ENCODE measurements at regions not wholly inside any gene's neighbourhood (a gene's known extent, or its start where the extent isn't known, plus 50 kb on each side); places are given as distances from the start of the nearest gene placed in this dataset.

DNA sequence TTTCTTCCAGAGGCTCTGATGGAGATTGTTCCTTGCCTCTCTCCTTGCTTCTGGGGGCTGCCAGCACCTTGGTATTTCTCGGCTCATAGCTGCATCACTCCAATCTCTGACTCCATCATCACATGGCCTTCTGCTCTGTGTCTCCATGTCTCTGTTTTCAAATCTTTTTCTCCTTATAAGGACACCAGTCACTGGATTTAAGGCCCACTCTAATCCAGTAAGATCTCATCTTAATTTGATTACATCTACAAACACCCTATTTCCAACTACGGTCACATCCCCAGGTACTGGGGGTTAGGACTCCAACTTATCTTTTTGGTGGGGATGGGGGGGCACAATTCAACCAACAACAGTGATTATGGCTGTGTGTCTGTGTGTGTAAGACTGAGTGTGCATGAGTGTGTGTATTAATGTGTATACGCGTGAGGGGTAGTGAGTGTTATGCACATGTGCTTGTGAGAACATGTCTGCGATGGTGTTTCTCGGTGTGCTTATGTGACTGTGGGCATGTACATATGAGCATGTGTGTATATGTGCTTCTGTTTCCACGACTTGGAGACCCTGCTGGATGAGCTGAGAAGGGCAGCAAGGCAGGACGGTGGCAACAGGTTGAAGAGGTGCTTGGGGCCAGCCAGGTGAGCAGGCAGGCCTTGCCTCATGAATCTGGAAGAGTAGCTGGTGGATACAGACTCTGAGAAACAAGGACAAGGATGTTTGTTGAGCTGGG is 130.5 kb downstream of the MRPL14 start:
- Histone ChIP-seq H3K4me3 (ENCODE audit: low read length) (no peak overlapping the region), H3K9me3 (ENCODE audit: control insufficient read depth, low read length) (no peaks in the 10 kb centered on the region), H3K27me3 (ENCODE audit: control insufficient read depth, insufficient read depth, low read length) (peaks cover 4% of the 10 kb centered on the region), H3K4me1 (ENCODE audit: control insufficient read depth, insufficient read depth, low read length) (peaks cover 25% of the 10 kb centered on the region), H3K36me3 (ENCODE audit: control insufficient read depth, insufficient read depth, low read length) (no peaks in the 10 kb centered on the region), H3K9ac (ENCODE audit: low read length) (no peak overlapping the region)

DNA sequence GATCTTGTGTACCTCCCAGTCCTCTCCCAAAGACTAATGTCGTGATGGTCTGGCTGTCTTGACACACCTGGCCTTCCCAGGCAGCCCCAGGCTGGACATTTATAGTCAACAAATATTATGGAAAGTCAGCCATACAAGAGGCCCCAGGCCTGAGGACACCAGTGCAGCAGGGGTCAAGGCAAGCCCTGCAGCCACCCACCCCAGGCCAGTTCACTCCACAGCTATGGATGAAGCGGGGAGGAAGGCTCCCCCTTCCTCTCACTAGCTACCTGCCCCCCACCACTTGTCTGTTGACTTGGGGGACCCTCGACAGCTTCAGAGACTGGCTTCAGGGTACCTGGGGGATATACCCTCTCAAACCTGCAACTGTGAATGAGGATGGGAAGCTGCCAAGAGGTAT is 132.1 kb downstream of the MRPL14 start:
- Histone ChIP-seq H3K4me1 (ENCODE audit: control insufficient read depth, insufficient read depth, low read length) (peaks cover 29% of the 10 kb centered on the region), H3K9ac (ENCODE audit: low read length) (no peak overlapping the region), H3K4me3 (ENCODE audit: low read length) (no peak overlapping the region), H3K27me3 (ENCODE audit: control insufficient read depth, insufficient read depth, low read length) (no peaks in the 10 kb centered on the region), H3K9me3 (ENCODE audit: control insufficient read depth, low read length) (no peaks in the 10 kb centered on the region), H3K36me3 (ENCODE audit: control insufficient read depth, insufficient read depth, low read length) (no peaks in the 10 kb centered on the region)

DNA sequence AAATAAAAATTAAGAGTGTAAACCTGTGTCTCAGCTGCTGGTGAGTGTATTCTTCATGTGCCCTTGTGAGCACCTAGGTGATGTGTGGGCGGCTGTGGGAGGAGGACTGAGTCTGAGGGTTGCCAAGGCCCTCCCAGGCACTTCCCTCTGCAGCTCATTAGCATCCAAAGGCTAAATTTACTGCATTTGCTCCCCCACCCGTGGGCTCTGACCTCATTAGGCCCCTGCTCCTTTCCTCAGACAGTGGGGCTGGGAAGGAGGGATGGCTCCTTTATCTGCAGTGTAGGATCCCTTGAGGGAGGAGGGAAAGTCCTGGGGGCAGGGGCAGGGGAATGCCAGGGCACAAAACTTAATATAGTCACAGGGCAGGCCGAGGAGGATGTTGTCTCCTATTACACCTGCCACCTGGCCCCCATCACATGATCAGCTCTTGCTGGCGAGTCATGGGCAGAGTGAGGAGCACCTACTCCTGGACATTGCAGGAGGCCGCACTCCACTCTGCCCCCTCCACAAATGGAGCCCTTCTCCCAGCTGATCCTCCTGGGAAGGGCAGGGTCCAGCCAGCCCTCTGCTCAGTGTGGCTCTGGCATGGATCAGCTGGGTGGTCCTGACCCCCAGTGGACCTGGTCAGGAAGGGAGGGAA is 133.2 kb downstream of the MRPL14 start:
- H3K9ac ChIP-seq (ENCODE audit: low read length), result no peak overlapping the region
- no peaks in the 10 kb centered on the region for H3K27me3 ChIP-seq (ENCODE audit: control insufficient read depth, insufficient read depth, low read length)
- H3K4me3 ChIP-seq (ENCODE audit: low read length), result no peak overlapping the region
- no peaks in the 10 kb centered on the region for H3K36me3 ChIP-seq (ENCODE audit: control insufficient read depth, insufficient read depth, low read length)
- H3K4me1 ChIP-seq (ENCODE audit: control insufficient read depth, insufficient read depth, low read length), result peaks cover 32% of the 10 kb centered on the region
- no peaks in the 10 kb centered on the region for H3K9me3 ChIP-seq (ENCODE audit: control insufficient read depth, low read length)

DNA sequence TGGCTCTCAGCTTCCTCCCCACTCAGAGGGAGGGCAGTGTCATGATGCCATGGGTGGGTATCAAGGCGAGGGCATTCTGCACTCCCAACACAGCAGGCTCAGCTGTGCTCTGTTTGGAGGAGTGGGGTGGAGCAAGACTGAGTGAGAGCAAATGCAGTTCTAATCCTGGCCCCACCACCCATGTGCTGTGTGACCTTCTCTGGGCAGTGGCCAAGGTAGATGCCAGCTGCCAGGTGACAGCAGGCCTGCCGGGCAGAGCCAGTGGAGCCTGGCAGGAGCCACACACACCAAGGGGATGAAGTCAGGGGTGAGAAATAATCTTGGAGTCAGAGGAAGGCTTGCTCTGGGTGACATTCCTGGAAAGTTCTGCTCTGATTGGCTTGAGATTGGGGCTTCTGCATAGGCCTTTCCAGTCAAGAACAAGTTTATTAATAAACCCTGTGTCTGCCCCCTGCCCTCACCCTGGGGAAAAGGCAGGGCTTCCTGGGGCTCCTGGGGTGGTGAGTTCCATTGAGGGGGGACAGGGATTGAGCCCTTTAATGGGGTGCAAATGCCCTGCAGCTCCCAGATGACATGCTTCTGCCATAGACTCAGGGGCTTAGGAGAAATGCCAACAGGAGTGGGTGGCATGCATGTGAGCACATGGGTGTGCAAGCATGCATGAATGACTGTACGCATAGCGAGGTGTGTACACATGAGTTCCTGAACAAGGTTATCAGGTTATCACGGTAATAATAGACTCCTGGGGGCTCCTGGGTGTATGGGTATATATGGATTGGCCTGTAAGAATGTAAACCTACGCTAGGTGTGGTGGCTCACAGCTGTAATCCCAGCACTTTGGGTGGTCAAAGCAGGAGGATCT is 134.2 kb downstream of the MRPL14 start:
- Histone ChIP-seq H3K27me3 (ENCODE audit: control insufficient read depth, insufficient read depth, low read length) (no peaks in the 10 kb centered on the region), H3K36me3 (ENCODE audit: control insufficient read depth, insufficient read depth, low read length) (no peaks in the 10 kb centered on the region), H3K9me3 (ENCODE audit: control insufficient read depth, low read length) (no peaks in the 10 kb centered on the region), H3K4me3 (ENCODE audit: low read length) (no peak overlapping the region), H3K9ac (ENCODE audit: low read length) (no peak overlapping the region), H3K4me1 (ENCODE audit: control insufficient read depth, insufficient read depth, low read length) (peaks cover 32% of the 10 kb centered on the region)

DNA sequence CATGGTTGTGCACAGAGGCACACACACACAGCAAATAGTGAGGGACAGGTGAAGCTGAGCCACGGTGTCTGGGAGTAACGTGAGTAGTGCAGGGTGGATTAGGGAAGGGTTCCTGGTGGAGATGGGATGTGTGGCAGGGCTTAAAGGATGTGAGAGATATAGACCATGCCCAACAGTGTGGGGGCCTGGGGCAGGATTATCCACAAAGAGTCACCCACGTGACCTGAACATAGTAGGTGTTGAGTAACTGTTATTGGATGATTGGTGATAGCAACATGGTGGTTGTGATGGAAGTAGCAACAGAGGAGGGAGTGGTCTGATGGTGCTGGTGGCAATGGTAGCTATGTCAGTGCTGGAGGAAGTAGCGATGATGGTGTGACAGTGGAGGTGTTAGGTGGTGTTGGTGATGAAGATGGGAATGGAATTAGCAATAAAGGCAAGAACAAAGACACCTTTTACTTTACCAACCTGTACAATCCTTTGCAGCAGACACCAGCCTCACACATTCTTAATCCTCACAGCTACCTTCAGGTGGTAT is 135.1 kb downstream of the MRPL14 start:
- H3K4me1 ChIP-seq (ENCODE audit: control insufficient read depth, insufficient read depth, low read length), result peaks cover 26% of the 10 kb centered on the region

DNA sequence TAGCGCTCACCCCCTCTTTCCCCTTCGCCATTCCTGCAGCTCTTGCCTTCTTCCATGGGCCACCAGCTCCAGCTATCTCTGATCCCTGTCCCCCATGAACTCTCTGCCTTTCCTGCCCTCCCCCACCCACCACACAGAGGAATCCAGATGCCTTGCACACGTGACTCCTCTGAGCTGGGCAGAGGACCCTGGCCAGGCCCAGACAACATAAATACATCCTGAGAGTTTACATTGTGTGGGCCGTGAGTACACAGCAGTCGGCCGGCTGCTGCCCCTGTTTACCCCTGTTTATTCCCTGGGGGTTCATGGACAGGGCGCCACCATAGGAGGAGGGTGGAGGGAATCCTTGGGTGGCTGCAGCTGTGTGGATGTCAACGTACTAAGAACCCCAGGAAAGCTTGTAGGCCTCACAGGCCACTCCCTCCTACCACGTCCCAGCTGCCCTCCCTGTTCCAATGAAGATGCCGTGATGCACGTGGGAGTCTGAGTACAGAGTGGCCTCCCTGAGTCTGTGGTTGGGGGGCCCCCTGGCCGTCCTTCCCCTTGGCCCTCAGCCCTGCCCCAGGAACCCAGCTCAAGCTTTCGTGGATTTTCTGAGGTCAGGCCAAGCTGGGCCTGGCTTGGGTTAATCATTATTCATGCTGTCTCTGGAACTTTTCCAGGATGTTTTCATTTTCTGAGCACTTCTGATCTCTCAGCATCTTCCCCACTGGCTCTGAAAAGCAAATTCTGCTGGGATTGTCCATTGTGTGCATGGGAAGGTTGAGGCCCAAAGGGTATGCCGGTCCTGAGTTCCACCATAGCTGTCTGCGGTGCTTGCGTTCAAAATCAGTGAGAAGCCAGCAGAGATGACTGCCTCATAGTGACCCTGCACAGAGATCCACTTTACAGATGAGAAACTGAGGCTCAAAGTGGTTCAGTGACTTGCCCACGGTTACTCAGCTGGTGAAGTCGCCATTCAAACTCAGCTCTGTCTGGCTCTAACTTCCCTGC is 136.3 kb downstream of the MRPL14 start:
- H3K9me3 ChIP-seq (ENCODE audit: control insufficient read depth, low read length), result no peaks in the 10 kb centered on the region
- H3K9ac ChIP-seq (ENCODE audit: low read length), result no peak overlapping the region
- peaks cover 24% of the 10 kb centered on the region for H3K4me1 ChIP-seq (ENCODE audit: control insufficient read depth, insufficient read depth, low read length)
- peaks cover 14% of the 10 kb centered on the region for H3K27me3 ChIP-seq (ENCODE audit: control insufficient read depth, insufficient read depth, low read length)
- no peaks in the 10 kb centered on the region for H3K36me3 ChIP-seq (ENCODE audit: control insufficient read depth, insufficient read depth, low read length)
- no peak overlapping the region for H3K4me3 ChIP-seq (ENCODE audit: low read length)

More for the DNA sequence above, 135.1 kb downstream of the MRPL14 start:
- Histone ChIP-seq H3K9me3 (ENCODE audit: control insufficient read depth, low read length) (no peaks in the 10 kb centered on the region), H3K4me3 (ENCODE audit: low read length) (no peak overlapping the region), H3K9ac (ENCODE audit: low read length) (no peak overlapping the region), H3K36me3 (ENCODE audit: control insufficient read depth, insufficient read depth, low read length) (no peaks in the 10 kb centered on the region), H3K27me3 (ENCODE audit: control insufficient read depth, insufficient read depth, low read length) (peaks cover 3% of the 10 kb centered on the region)

DNA sequence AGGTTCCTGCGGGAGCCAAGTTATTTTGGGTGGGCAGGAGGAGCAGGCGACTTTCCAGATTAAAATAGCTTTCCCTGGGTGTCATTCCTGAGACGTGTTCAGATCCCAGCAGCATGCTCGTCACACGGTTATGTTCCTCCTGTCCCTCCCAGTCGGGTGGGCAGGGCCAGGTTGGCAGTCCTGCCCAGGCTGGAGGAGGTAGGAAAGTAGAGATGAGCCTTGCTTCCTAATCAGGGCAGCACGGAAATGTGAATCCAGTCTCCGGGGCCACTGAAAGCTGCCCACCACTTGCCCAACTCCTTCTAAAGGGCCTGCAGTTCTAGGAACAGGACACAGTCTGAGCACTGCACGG is 137.0 kb downstream of the MRPL14 start:
- Histone ChIP-seq H3K4me3 (ENCODE audit: low read length) (no peak overlapping the region), H3K36me3 (ENCODE audit: control insufficient read depth, insufficient read depth, low read length) (no peaks in the 10 kb centered on the region), H3K9me3 (ENCODE audit: control insufficient read depth, low read length) (no peaks in the 10 kb centered on the region), H3K27me3 (ENCODE audit: control insufficient read depth, insufficient read depth, low read length) (peaks cover 17% of the 10 kb centered on the region), H3K4me1 (ENCODE audit: control insufficient read depth, insufficient read depth, low read length) (peaks cover 24% of the 10 kb centered on the region), H3K9ac (ENCODE audit: low read length) (no peak overlapping the region)

DNA sequence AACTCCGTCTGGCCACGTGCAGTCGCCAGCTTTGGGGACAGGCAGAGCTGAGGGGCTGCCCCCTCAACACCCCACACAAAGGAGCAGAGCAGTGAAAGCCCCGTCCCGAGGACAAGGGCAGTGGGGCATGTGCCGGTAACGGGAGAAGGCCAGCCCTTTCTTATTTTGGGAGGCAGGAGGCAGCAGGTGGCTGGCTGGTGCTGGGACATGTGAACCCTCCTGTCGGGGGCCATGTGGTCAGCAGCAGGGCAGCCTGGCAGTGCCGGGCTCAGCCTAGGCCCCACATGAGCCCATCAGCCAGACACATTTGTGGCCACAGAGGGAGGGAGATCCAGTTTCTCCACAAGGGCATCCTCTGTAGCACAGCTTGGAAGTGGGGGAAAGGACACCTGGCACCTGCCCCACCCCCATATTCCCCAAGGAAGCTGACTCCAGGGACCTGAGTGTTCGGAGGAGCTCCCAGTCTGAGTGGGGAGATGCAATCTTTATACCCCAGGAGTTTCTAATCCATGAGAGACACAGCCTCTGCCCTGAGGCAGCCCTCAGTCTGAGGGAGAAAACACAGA is 137.6 kb downstream of the MRPL14 start:
- Histone ChIP-seq H3K4me3 (ENCODE audit: low read length) (no peak overlapping the region), H3K9ac (ENCODE audit: low read length) (no peak overlapping the region), H3K27me3 (ENCODE audit: control insufficient read depth, insufficient read depth, low read length) (peaks cover 17% of the 10 kb centered on the region), H3K4me1 (ENCODE audit: control insufficient read depth, insufficient read depth, low read length) (peaks cover 24% of the 10 kb centered on the region), H3K9me3 (ENCODE audit: control insufficient read depth, low read length) (no peaks in the 10 kb centered on the region), H3K36me3 (ENCODE audit: control insufficient read depth, insufficient read depth, low read length) (no peaks in the 10 kb centered on the region)

DNA sequence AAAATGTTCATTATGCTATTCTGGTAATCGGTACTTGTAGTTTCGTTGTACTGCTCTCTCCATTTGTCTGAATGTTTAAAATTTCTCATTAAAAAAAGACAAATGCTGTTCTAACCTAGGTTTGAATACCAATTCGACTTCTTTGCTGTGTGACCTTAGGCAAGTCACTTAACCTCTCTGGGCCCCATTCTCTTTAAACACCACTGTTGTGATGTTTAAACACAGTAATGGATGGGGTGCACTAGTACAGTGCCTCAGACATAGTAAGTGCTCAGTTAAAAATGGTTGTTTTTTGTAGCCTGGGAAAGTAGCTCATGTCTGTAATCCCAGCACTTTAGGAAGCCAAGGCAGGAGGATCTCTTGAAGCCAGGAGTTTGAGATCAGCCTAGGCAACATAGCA is 138.5 kb downstream of the MRPL14 start:
- H3K27me3 ChIP-seq (ENCODE audit: control insufficient read depth, insufficient read depth, low read length), result peaks cover 17% of the 10 kb centered on the region
- H3K9ac ChIP-seq (ENCODE audit: low read length), result no peak overlapping the region
- H3K36me3 ChIP-seq (ENCODE audit: control insufficient read depth, insufficient read depth, low read length), result no peaks in the 10 kb centered on the region
- no peaks in the 10 kb centered on the region for H3K9me3 ChIP-seq (ENCODE audit: control insufficient read depth, low read length)
- H3K4me1 ChIP-seq (ENCODE audit: control insufficient read depth, insufficient read depth, low read length), result peaks cover 28% of the 10 kb centered on the region
- H3K4me3 ChIP-seq (ENCODE audit: low read length), result no peak overlapping the region

DNA sequence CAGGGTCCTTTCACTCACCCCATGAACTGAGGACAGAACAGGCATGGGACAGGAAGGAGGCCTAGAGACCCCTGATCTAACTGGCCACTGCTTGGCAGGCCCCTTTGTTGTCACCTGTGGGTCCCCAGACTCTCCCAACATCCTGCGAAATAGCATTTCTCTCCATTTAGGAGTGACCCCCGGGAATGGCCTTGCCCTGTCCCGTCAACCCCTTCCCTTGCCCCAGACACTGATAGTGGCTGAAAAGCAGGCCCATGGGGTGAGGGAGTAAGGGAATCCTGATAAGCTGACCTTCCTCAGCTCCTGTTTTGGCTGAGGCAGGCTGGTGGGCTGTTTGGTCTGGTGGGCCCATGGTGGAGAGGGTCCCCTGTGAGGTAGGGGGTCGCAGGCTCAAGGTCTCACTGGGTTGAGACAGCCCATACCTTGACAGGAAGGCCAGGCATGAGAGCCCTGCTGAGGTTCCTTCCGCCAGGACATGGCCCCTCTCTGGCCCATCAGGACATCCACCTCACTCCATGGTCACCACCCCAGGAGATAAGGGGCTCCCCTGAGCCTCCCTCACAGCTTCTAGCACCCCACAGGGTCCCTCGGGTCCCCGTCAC is 139.3 kb downstream of the MRPL14 start:
- Histone ChIP-seq H3K9ac (ENCODE audit: low read length) (no peak overlapping the region), H3K4me3 (ENCODE audit: low read length) (no peak overlapping the region), H3K4me1 (ENCODE audit: control insufficient read depth, insufficient read depth, low read length) (peaks cover 32% of the 10 kb centered on the region), H3K9me3 (ENCODE audit: control insufficient read depth, low read length) (no peaks in the 10 kb centered on the region), H3K27me3 (ENCODE audit: control insufficient read depth, insufficient read depth, low read length) (peaks cover 17% of the 10 kb centered on the region), H3K36me3 (ENCODE audit: control insufficient read depth, insufficient read depth, low read length) (no peaks in the 10 kb centered on the region)

All from mucosa of stomach (tissue), 1 donor.